ENCODE measurements at regions not wholly inside any gene's neighbourhood (a gene's known extent, or its start where the extent isn't known, plus 50 kb on each side); places are given as distances from the start of the nearest gene placed in this dataset.

- Histone ChIP-seq H3K27ac (ENCODE audit: extremely low read length, insufficient read depth, low read length) (no peak overlapping the region), H3K4me1 (ENCODE audit: insufficient read depth, low read length) (no peaks in the 10 kb centered on the region), H3K9me3 (ENCODE audit: low read length) (no peaks in the 10 kb centered on the region), H3K36me3 (replicated peaks in 1 of 2; ENCODE audit: control insufficient read depth in 1 of 2, insufficient read depth in 2 of 2, low read length in 2 of 2) (no peaks in the 10 kb centered on the region), H4K20me1 (ENCODE audit: insufficient read depth, low read length) (no peaks in the 10 kb centered on the region), H3K27me3 (ENCODE audit: control insufficient read depth in 1 of 2, insufficient read depth in 2 of 2, low read length in 2 of 2) (no peaks in the 10 kb centered on the region), H2AFZ (ENCODE audit: low read length) (no peak overlapping the region), H3K79me2 (ENCODE audit: insufficient read depth, low read length) (no peaks in the 10 kb centered on the region), H3K4me2 (ENCODE audit: low read depth, low read length) (no peak overlapping the region), H3K9ac (ENCODE audit: insufficient read depth, low read depth, low read length) (no peak overlapping the region), H3K4me3 (replicated peaks in 1 of 3; ENCODE audit: insufficient read depth in 1 of 3, low read depth in 2 of 3, low read length in 3 of 3) (no peak overlapping the region)
- intact Hi-C loops (cut with micrococcal nuclease; ENCODE audit: unreplicated experiment) (no loop called here), in situ Hi-C loops (cut with HindIII; ENCODE audit: extremely low pct_ligation_motif_present, low pct_unique_long_range_greater_than_20kb) (no loop called here)
- DNase-seq (ENCODE audit: low spot score) (no peak), ATAC-seq (no peak), FAIRE-seq (no peak)
- POLR2A ChIA-PET: interaction anchor here (1.5 kb wide), 1 partner anchor 20 kb away, joined by 3 read pairs; no protein-coding TSS in a partner anchor
- WGBS (ENCODE audit: low lambda C conversion rate): 69% methylated on average over 5 of the region's 6 CpGs
- no peak for TF ChIP-seq ZMYM4 (CRISPR knock-in tag; IDR thresholded peaks at IDR 0.05)
- TF ChIP-seq MAFK (conservative IDR thresholded peaks at IDR 0.05 in 1 of 2, IDR thresholded peaks at IDR 0.05 in 1 of 2; ENCODE audit: low read length in 2 of 2): 0 out of 4 replicates have a peak, but pooled peaks of 1 of the 2 experiments have one; percentile 12
- no peak for TF ChIP-seq ETV5 (CRISPR knock-in tag; IDR thresholded peaks at IDR 0.05; ENCODE audit: borderline replicate concordance)
- no peak for TF ChIP-seq SRY (CRISPR knock-in tag; IDR thresholded peaks at IDR 0.05)
- TF ChIP-seq ARHGAP35 (CRISPR knock-in tag; IDR thresholded peaks at IDR 0.05; ENCODE audit: borderline replicate concordance): no peak
- no peak for TF ChIP-seq XBP1 (CRISPR knock-in tag; IDR thresholded peaks at IDR 0.05)
- TF ChIP-seq ZNF138 (CRISPR knock-in tag; IDR thresholded peaks at IDR 0.05; ENCODE audit: low read depth): no peak
- BruUV-seq (replicated peaks): no TSS peak
- CTCF ChIA-PET (ENCODE audit: low intra/inter-chr PET ratio, low total read pairs): no interaction called here
Observed at GRCh38 chr20:10731190-10731965, 57.6 kb upstream of the JAG1 start.

- Histone ChIP-seq H3K4me3 (replicated peaks in 1 of 3; ENCODE audit: insufficient read depth in 1 of 3, low read depth in 2 of 3, low read length in 3 of 3) (no peak overlapping the region), H3K9me3 (ENCODE audit: low read length) (no peaks in the 10 kb centered on the region), H3K27ac (ENCODE audit: extremely low read length, insufficient read depth, low read length) (no peak overlapping the region), H3K27me3 (ENCODE audit: control insufficient read depth in 1 of 2, insufficient read depth in 2 of 2, low read length in 2 of 2) (no peaks in the 10 kb centered on the region), H3K4me1 (ENCODE audit: insufficient read depth, low read length) (no peaks in the 10 kb centered on the region), H4K20me1 (ENCODE audit: insufficient read depth, low read length) (no peaks in the 10 kb centered on the region), H3K4me2 (ENCODE audit: low read depth, low read length) (no peak overlapping the region), H3K79me2 (ENCODE audit: insufficient read depth, low read length) (no peaks in the 10 kb centered on the region), H3K9ac (ENCODE audit: insufficient read depth, low read depth, low read length) (no peak overlapping the region), H3K36me3 (replicated peaks in 1 of 2; ENCODE audit: control insufficient read depth in 1 of 2, insufficient read depth in 2 of 2, low read length in 2 of 2) (no peaks in the 10 kb centered on the region), H2AFZ (ENCODE audit: low read length) (no peak overlapping the region)
- DNase-seq (ENCODE audit: low spot score): no peak
- BruUV-seq (replicated peaks): no TSS peak
- ATAC-seq: no peak
- in situ Hi-C loops (cut with HindIII; ENCODE audit: extremely low pct_ligation_motif_present, low pct_unique_long_range_greater_than_20kb) (no loop called here), intact Hi-C loops (cut with micrococcal nuclease; ENCODE audit: unreplicated experiment) (no loop called here)
- POLR2A ChIA-PET: interaction anchor here (0.6 kb wide), 1 partner anchor 22 kb away, joined by 3 read pairs; no protein-coding TSS in a partner anchor
- no peak for FAIRE-seq
- CTCF ChIA-PET (ENCODE audit: low intra/inter-chr PET ratio, low total read pairs): no interaction called here
- WGBS (ENCODE audit: low lambda C conversion rate): 90% methylated on average over 1 of the region's 1 CpG
- TF ChIP-seq MED13 (CRISPR knock-in tag; IDR thresholded peaks at IDR 0.05) (no peak), ZNF30 (CRISPR knock-in tag; IDR thresholded peaks at IDR 0.05) (no peak), AHR (CRISPR knock-in tag; IDR thresholded peaks at IDR 0.05) (no peak), KLF6 (CRISPR knock-in tag; IDR thresholded peaks at IDR 0.05) (no peak), NFYC (CRISPR knock-in tag; IDR thresholded peaks at IDR 0.05) (no peak), ZNF883 (CRISPR knock-in tag; IDR thresholded peaks at IDR 0.05; ENCODE audit: not compliant biosample characterization) (no peak), USF2 (IDR thresholded peaks at IDR 0.05; ENCODE audit: low read depth, low read length) (peak; percentile 46), USF2 (CRISPR knock-in tag; IDR thresholded peaks at IDR 0.05; ENCODE audit: borderline replicate concordance) (no peak), ZNF720 (CRISPR knock-in tag; IDR thresholded peaks at IDR 0.05) (no peak), GTF3A (CRISPR knock-in tag; conservative IDR thresholded peaks at IDR 0.05) (no peak)
Observed at GRCh38 chr20:10733122-10733521, 59.3 kb upstream of the JAG1 start.
